T-helper 2 cell treated with Interferon-gamma antibody and Interleukin-4, amounts not matched to agents 5 μg/mL and 100 μg/mL, for 36 hours (primary cell): ENCODE measurements at regions not wholly inside any gene's neighbourhood (a gene's known extent, or its start where the extent isn't known, plus 50 kb on each side); places are given as distances from the start of the nearest gene placed in this dataset.

ENCODE experiments used
- DNase-seq: peaks from one replicate; pipeline ENCODE4 v3.0.0; 2021; ENCODE audit warnings: low spot score
- H3K27ac Mint-ChIP-seq: one replicate; pipeline ENCODE4 v1.8.0; 2021; ENCODE audit warnings: mild to moderate bottlenecking, mixed read lengths
- H3K27me3 Mint-ChIP-seq: one replicate; pipeline ENCODE4 v1.8.0; 2021; ENCODE audit warnings: low read depth, mixed read lengths
- H3K36me3 Mint-ChIP-seq: one replicate; pipeline ENCODE4 v1.8.0; 2021; ENCODE audit warnings: low read depth, mixed read lengths
- H3K4me1 Mint-ChIP-seq: one replicate; pipeline ENCODE4 v1.8.0; 2021; ENCODE audit warnings: low read depth, mixed read lengths
- H3K4me3 Mint-ChIP-seq: one replicate; pipeline ENCODE4 v1.8.0; 2022; ENCODE audit warnings: mild to moderate bottlenecking, moderate library complexity, mixed read lengths
- H3K9me3 Mint-ChIP-seq: one replicate; pipeline ENCODE4 v1.8.0; 2021; ENCODE audit warnings: mixed read lengths

GRCh38 chr16:52055381-52055780, 491.6 kb downstream of the TOX3 start:
- no peaks in the 10 kb centered on the region for H3K36me3 Mint-ChIP-seq
- no peak overlapping the region for H3K4me3 Mint-ChIP-seq
- no peaks in the 10 kb centered on the region for H3K27me3 Mint-ChIP-seq

GRCh38 chr16:52054326-52054725, 492.6 kb downstream of the TOX3 start:
- no peak overlapping the region for H3K4me3 Mint-ChIP-seq
- no peaks in the 10 kb centered on the region for H3K4me1 Mint-ChIP-seq
- H3K9me3 Mint-ChIP-seq = peaks cover 26% of the 10 kb centered on the region
- no peak for DNase-seq
- H3K36me3 Mint-ChIP-seq = no peaks in the 10 kb centered on the region
- no peak overlapping the region for H3K27ac Mint-ChIP-seq
- H3K27me3 Mint-ChIP-seq = no peaks in the 10 kb centered on the region

More at GRCh38 chr16:52055381-52055780, 491.6 kb downstream of the TOX3 start:
- DNase-seq = no peak
- H3K4me1 Mint-ChIP-seq = no peaks in the 10 kb centered on the region
- H3K9me3 Mint-ChIP-seq = peaks cover 22% of the 10 kb centered on the region
- H3K27ac Mint-ChIP-seq = no peak overlapping the region

GRCh38 chr16:52052818-52053217, 494.1 kb downstream of the TOX3 start:
- H3K4me3 Mint-ChIP-seq = no peak overlapping the region
- H3K27me3 Mint-ChIP-seq = no peaks in the 10 kb centered on the region
- no peak for DNase-seq
- H3K4me1 Mint-ChIP-seq = no peaks in the 10 kb centered on the region
- no peak overlapping the region for H3K27ac Mint-ChIP-seq
- peaks cover 38% of the 10 kb centered on the region for H3K9me3 Mint-ChIP-seq
- no peaks in the 10 kb centered on the region for H3K36me3 Mint-ChIP-seq

GRCh38 chr16:52051414-52052172, 495.4 kb downstream of the TOX3 start:
- H3K4me3 Mint-ChIP-seq = no peak overlapping the region
- no peak overlapping the region for H3K27ac Mint-ChIP-seq
- no peaks in the 10 kb centered on the region for H3K36me3 Mint-ChIP-seq
- no peak for DNase-seq
- peaks cover 45% of the 10 kb centered on the region for H3K9me3 Mint-ChIP-seq
- H3K4me1 Mint-ChIP-seq = no peaks in the 10 kb centered on the region
- H3K27me3 Mint-ChIP-seq = no peaks in the 10 kb centered on the region

- H3K27ac Mint-ChIP-seq = no peak overlapping the region
- no peak overlapping the region for H3K4me3 Mint-ChIP-seq
- H3K4me1 Mint-ChIP-seq = no peaks in the 10 kb centered on the region
- no peaks in the 10 kb centered on the region for H3K36me3 Mint-ChIP-seq
- DNase-seq = no peak
- no peaks in the 10 kb centered on the region for H3K27me3 Mint-ChIP-seq
- peaks cover 52% of the 10 kb centered on the region for H3K9me3 Mint-ChIP-seq
Observed at GRCh38 chr16:52050418-52050817, 496.5 kb downstream of the TOX3 start.

GRCh38 chr16:52035436-52035835, 511.5 kb downstream of the TOX3 start:
- DNase-seq = no peak

GRCh38 chr16:52034830-52035229, 512.1 kb downstream of the TOX3 start:
- Mint-ChIP-seq H3K36me3 (no peaks in the 10 kb centered on the region), H3K4me1 (no peaks in the 10 kb centered on the region), H3K4me3 (no peak overlapping the region), H3K9me3 (peaks cover 21% of the 10 kb centered on the region), H3K27ac (no peak overlapping the region), H3K27me3 (no peaks in the 10 kb centered on the region)
- no peak for DNase-seq

More at GRCh38 chr16:52035436-52035835, 511.5 kb downstream of the TOX3 start:
- peaks cover 17% of the 10 kb centered on the region for H3K9me3 Mint-ChIP-seq
- H3K4me1 Mint-ChIP-seq = no peaks in the 10 kb centered on the region
- H3K4me3 Mint-ChIP-seq = no peak overlapping the region
- H3K27ac Mint-ChIP-seq = no peak overlapping the region
- H3K36me3 Mint-ChIP-seq = no peaks in the 10 kb centered on the region
- H3K27me3 Mint-ChIP-seq = no peaks in the 10 kb centered on the region

- Mint-ChIP-seq H3K36me3 (no peaks in the 10 kb centered on the region), H3K9me3 (peaks cover 27% of the 10 kb centered on the region), H3K27me3 (no peaks in the 10 kb centered on the region), H3K27ac (no peak overlapping the region), H3K4me1 (no peaks in the 10 kb centered on the region), H3K4me3 (no peak overlapping the region)
- no peak for DNase-seq
Observed at GRCh38 chr16:52033992-52034391, 513.0 kb downstream of the TOX3 start.

GRCh38 chr16:52022980-52023379, 524.0 kb downstream of the TOX3 start:
- no peak for DNase-seq
- Mint-ChIP-seq H3K4me1 (no peaks in the 10 kb centered on the region), H3K4me3 (no peak overlapping the region), H3K9me3 (peaks cover 38% of the 10 kb centered on the region), H3K27ac (no peak overlapping the region), H3K27me3 (no peaks in the 10 kb centered on the region), H3K36me3 (no peaks in the 10 kb centered on the region)

- no peaks in the 10 kb centered on the region for H3K27me3 Mint-ChIP-seq
- H3K27ac Mint-ChIP-seq = no peak overlapping the region
- no peaks in the 10 kb centered on the region for H3K36me3 Mint-ChIP-seq
- peaks cover 40% of the 10 kb centered on the region for H3K9me3 Mint-ChIP-seq
- no peaks in the 10 kb centered on the region for H3K4me1 Mint-ChIP-seq
- no peak overlapping the region for H3K4me3 Mint-ChIP-seq
- DNase-seq = no peak
Observed at GRCh38 chr16:52022177-52022576, 524.8 kb downstream of the TOX3 start.

- Mint-ChIP-seq H3K4me1 (no peaks in the 10 kb centered on the region), H3K9me3 (peaks cover 47% of the 10 kb centered on the region), H3K36me3 (no peaks in the 10 kb centered on the region), H3K27ac (no peak overlapping the region), H3K27me3 (no peaks in the 10 kb centered on the region), H3K4me3 (no peak overlapping the region)
- DNase-seq = no peak
Observed at GRCh38 chr16:52016387-52016786, 530.6 kb downstream of the TOX3 start.

- Mint-ChIP-seq H3K4me3 (no peak overlapping the region), H3K27me3 (no peaks in the 10 kb centered on the region), H3K9me3 (peaks cover 11% of the 10 kb centered on the region), H3K36me3 (no peaks in the 10 kb centered on the region), H3K27ac (no peak overlapping the region), H3K4me1 (no peaks in the 10 kb centered on the region)
- DNase-seq = no peak
Observed at GRCh38 chr16:52005551-52005950, 541.4 kb downstream of the TOX3 start.

- Mint-ChIP-seq H3K4me3 (no peak overlapping the region), H3K27me3 (no peaks in the 10 kb centered on the region), H3K9me3 (peaks cover 16% of the 10 kb centered on the region), H3K36me3 (no peaks in the 10 kb centered on the region), H3K4me1 (no peaks in the 10 kb centered on the region), H3K27ac (no peak overlapping the region)
- no peak for DNase-seq
Observed at GRCh38 chr16:52004343-52004742, 542.6 kb downstream of the TOX3 start.

GRCh38 chr16:52002026-52002425, 544.9 kb downstream of the TOX3 start:
- Mint-ChIP-seq H3K27me3 (no peaks in the 10 kb centered on the region), H3K4me3 (no peak overlapping the region), H3K9me3 (peaks cover 24% of the 10 kb centered on the region), H3K36me3 (no peaks in the 10 kb centered on the region), H3K4me1 (no peaks in the 10 kb centered on the region), H3K27ac (no peak overlapping the region)
- no peak for DNase-seq

GRCh38 chr16:51996516-51996915, 550.4 kb downstream of the TOX3 start:
- peaks cover 40% of the 10 kb centered on the region for H3K9me3 Mint-ChIP-seq
- DNase-seq = no peak
- no peaks in the 10 kb centered on the region for H3K27me3 Mint-ChIP-seq
- no peaks in the 10 kb centered on the region for H3K36me3 Mint-ChIP-seq
- no peaks in the 10 kb centered on the region for H3K4me1 Mint-ChIP-seq
- H3K27ac Mint-ChIP-seq = no peak overlapping the region
- H3K4me3 Mint-ChIP-seq = no peak overlapping the region
